ENCODE measurements at regions not wholly inside any gene's neighbourhood (a gene's known extent, or its start where the extent isn't known, plus 50 kb on each side); places are given as distances from the start of the nearest gene placed in this dataset.

DNA sequence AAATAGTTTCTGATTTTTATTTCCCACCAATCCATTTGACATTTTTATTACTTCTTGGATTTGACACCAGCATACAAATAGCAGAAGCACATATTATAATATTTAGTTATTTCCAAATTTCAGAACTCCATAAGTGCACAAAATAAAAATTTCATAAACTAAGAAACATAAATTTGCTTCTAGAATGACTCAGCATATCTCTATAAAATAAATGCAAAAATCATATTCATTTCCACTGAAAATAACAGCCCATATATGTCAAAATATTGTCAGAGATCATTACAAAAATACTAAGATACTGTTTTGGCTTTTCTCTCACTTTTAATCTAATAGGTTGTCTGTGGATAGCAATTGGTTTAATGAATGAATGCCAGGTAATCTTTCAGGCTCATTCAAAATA lies 1654.2 kb downstream of the PCDH19 start:
- TF ChIP-seq, protein P1, sequence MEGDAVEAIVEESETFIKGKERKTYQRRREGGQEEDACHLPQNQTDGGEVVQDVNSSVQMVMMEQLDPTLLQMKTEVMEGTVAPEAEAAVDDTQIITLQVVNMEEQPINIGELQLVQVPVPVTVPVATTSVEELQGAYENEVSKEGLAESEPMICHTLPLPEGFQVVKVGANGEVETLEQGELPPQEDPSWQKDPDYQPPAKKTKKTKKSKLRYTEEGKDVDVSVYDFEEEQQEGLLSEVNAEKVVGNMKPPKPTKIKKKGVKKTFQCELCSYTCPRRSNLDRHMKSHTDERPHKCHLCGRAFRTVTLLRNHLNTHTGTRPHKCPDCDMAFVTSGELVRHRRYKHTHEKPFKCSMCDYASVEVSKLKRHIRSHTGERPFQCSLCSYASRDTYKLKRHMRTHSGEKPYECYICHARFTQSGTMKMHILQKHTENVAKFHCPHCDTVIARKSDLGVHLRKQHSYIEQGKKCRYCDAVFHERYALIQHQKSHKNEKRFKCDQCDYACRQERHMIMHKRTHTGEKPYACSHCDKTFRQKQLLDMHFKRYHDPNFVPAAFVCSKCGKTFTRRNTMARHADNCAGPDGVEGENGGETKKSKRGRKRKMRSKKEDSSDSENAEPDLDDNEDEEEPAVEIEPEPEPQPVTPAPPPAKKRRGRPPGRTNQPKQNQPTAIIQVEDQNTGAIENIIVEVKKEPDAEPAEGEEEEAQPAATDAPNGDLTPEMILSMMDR (IDR thresholded peaks at IDR 0.05; ENCODE audit: insufficient read depth, low read depth, low read length): no peak
- TF ChIP-seq EZH2 (IDR thresholded peaks at IDR 0.05; ENCODE audit: insufficient read depth, low read length): no peak

All from astrocyte (in vitro differentiated cells and primary cell).